ENCODE measurements at regions not wholly inside any gene's neighbourhood (a gene's known extent, or its start where the extent isn't known, plus 50 kb on each side); places are given as distances from the start of the nearest gene placed in this dataset.

GRCh38 chr2:207473049-207473930, 56.5 kb upstream of the CREB1 start:
- H3K4me3 ChIP-seq (ENCODE audit: low read length in 2 of 2), result peak overlapping the region; percentile 18 to 69
- peaks cover 14% of the 10 kb centered on the region for H3K4me1 ChIP-seq (ENCODE audit: control insufficient read depth, insufficient read depth, low read length)
- H3K9me3 ChIP-seq (ENCODE audit: control insufficient read depth in 2 of 2, low read length in 2 of 2), result no peaks in the 10 kb centered on the region
- no peaks in the 10 kb centered on the region for H3K27me3 ChIP-seq (ENCODE audit: control insufficient read depth in 1 of 2, insufficient read depth in 2 of 2, low read length in 2 of 2)
- no peaks in the 10 kb centered on the region for H3K36me3 ChIP-seq (ENCODE audit: control insufficient read depth in 2 of 2, insufficient read depth in 2 of 2, low read length in 2 of 2)
- peak overlapping the region; percentile 46 for H3K27ac ChIP-seq (ENCODE audit: low read length)
- H3K9ac ChIP-seq (ENCODE audit: low read length in 2 of 2), result peak overlapping the region; percentile 31 to 71

- H3K27ac ChIP-seq (ENCODE audit: low read length), result no peak overlapping the region
- no peaks in the 10 kb centered on the region for H3K9me3 ChIP-seq (ENCODE audit: control insufficient read depth in 2 of 2, low read length in 2 of 2)
- no peak overlapping the region for H3K9ac ChIP-seq (ENCODE audit: low read length in 2 of 2)
- no peak overlapping the region for H3K4me3 ChIP-seq (ENCODE audit: low read length in 2 of 2)
- no peaks in the 10 kb centered on the region for H3K27me3 ChIP-seq (ENCODE audit: control insufficient read depth in 1 of 2, insufficient read depth in 2 of 2, low read length in 2 of 2)
- peaks cover 14% of the 10 kb centered on the region for H3K4me1 ChIP-seq (ENCODE audit: control insufficient read depth, insufficient read depth, low read length)
- H3K36me3 ChIP-seq (ENCODE audit: control insufficient read depth in 2 of 2, insufficient read depth in 2 of 2, low read length in 2 of 2), result no peaks in the 10 kb centered on the region
These were observed 55.9 kb upstream of the CREB1 start for GRCh38 chr2:207473931-207474235.

- H3K9me3 ChIP-seq (ENCODE audit: control insufficient read depth in 2 of 2, low read length in 2 of 2), result no peaks in the 10 kb centered on the region
- peak overlapping the region; percentile 54 for H3K4me3 ChIP-seq (ENCODE audit: low read length in 2 of 2)
- H3K27me3 ChIP-seq (ENCODE audit: control insufficient read depth in 1 of 2, insufficient read depth in 2 of 2, low read length in 2 of 2), result no peaks in the 10 kb centered on the region
- peaks cover 16% of the 10 kb centered on the region for H3K4me1 ChIP-seq (ENCODE audit: control insufficient read depth, insufficient read depth, low read length)
- no peak overlapping the region for H3K27ac ChIP-seq (ENCODE audit: low read length)
- H3K36me3 ChIP-seq (ENCODE audit: control insufficient read depth in 2 of 2, insufficient read depth in 2 of 2, low read length in 2 of 2), result no peaks in the 10 kb centered on the region
- peak overlapping the region in 1 of 2 donors; percentile 6 for H3K9ac ChIP-seq (ENCODE audit: low read length in 2 of 2)
These were observed 54.8 kb upstream of the CREB1 start for GRCh38 chr2:207474863-207475485.

GRCh38 chr2:207475546-207475945, 54.2 kb upstream of the CREB1 start:
- Histone ChIP-seq H3K27ac (ENCODE audit: low read length) (no peak overlapping the region), H3K4me1 (ENCODE audit: control insufficient read depth, insufficient read depth, low read length) (peaks cover 16% of the 10 kb centered on the region), H3K27me3 (ENCODE audit: control insufficient read depth in 1 of 2, insufficient read depth in 2 of 2, low read length in 2 of 2) (no peaks in the 10 kb centered on the region), H3K9me3 (ENCODE audit: control insufficient read depth in 2 of 2, low read length in 2 of 2) (no peaks in the 10 kb centered on the region), H3K4me3 (ENCODE audit: low read length in 2 of 2) (no peak overlapping the region), H3K9ac (ENCODE audit: low read length in 2 of 2) (no peak overlapping the region), H3K36me3 (ENCODE audit: control insufficient read depth in 2 of 2, insufficient read depth in 2 of 2, low read length in 2 of 2) (no peaks in the 10 kb centered on the region)

- Histone ChIP-seq H3K9ac (ENCODE audit: low read length in 2 of 2) (no peak overlapping the region), H3K36me3 (ENCODE audit: control insufficient read depth in 2 of 2, insufficient read depth in 2 of 2, low read length in 2 of 2) (no peaks in the 10 kb centered on the region), H3K4me3 (ENCODE audit: low read length in 2 of 2) (no peak overlapping the region), H3K9me3 (ENCODE audit: control insufficient read depth in 2 of 2, low read length in 2 of 2) (no peaks in the 10 kb centered on the region), H3K27ac (ENCODE audit: low read length) (no peak overlapping the region), H3K27me3 (ENCODE audit: control insufficient read depth in 1 of 2, insufficient read depth in 2 of 2, low read length in 2 of 2) (no peaks in the 10 kb centered on the region), H3K4me1 (ENCODE audit: control insufficient read depth, insufficient read depth, low read length) (peaks cover 20% of the 10 kb centered on the region)
These were observed 51.9 kb upstream of the CREB1 start for GRCh38 chr2:207477896-207478295.

GRCh38 chr2:207478572-207478971, 51.2 kb upstream of the CREB1 start:
- Histone ChIP-seq H3K27me3 (ENCODE audit: control insufficient read depth in 1 of 2, insufficient read depth in 2 of 2, low read length in 2 of 2) (no peaks in the 10 kb centered on the region), H3K36me3 (ENCODE audit: control insufficient read depth in 2 of 2, insufficient read depth in 2 of 2, low read length in 2 of 2) (no peaks in the 10 kb centered on the region), H3K9ac (ENCODE audit: low read length in 2 of 2) (no peak overlapping the region), H3K9me3 (ENCODE audit: control insufficient read depth in 2 of 2, low read length in 2 of 2) (no peaks in the 10 kb centered on the region), H3K4me3 (ENCODE audit: low read length in 2 of 2) (no peak overlapping the region), H3K27ac (ENCODE audit: low read length) (no peak overlapping the region), H3K4me1 (ENCODE audit: control insufficient read depth, insufficient read depth, low read length) (peaks cover 18% of the 10 kb centered on the region)

GRCh38 chr2:207479198-207479785, 50.5 kb upstream of the CREB1 start:
- no peaks in the 10 kb centered on the region for H3K27me3 ChIP-seq (ENCODE audit: control insufficient read depth in 1 of 2, insufficient read depth in 2 of 2, low read length in 2 of 2)
- no peaks in the 10 kb centered on the region for H3K9me3 ChIP-seq (ENCODE audit: control insufficient read depth in 2 of 2, low read length in 2 of 2)
- peaks cover 20% of the 10 kb centered on the region for H3K4me1 ChIP-seq (ENCODE audit: control insufficient read depth, insufficient read depth, low read length)
- H3K9ac ChIP-seq (ENCODE audit: low read length in 2 of 2), result no peak overlapping the region
- H3K36me3 ChIP-seq (ENCODE audit: control insufficient read depth in 2 of 2, insufficient read depth in 2 of 2, low read length in 2 of 2), result no peaks in the 10 kb centered on the region
- H3K27ac ChIP-seq (ENCODE audit: low read length), result no peak overlapping the region
- H3K4me3 ChIP-seq (ENCODE audit: low read length in 2 of 2), result no peak overlapping the region
